ENCODE measurements at regions not wholly inside any gene's neighbourhood (a gene's known extent, or its start where the extent isn't known, plus 50 kb on each side); places are given as distances from the start of the nearest gene placed in this dataset.
"Not testable (repeated sequence)": the region's sequence is repeated elsewhere in the genome, so short reads cannot be mapped to it uniquely, and the experiment has no call there.

- H3K4me3 ChIP-seq: no peak overlapping the region
- intact Hi-C loops (cut with DNase I): no loop called here
- H3K27me3 ChIP-seq: no peaks in the 10 kb centered on the region
- no peak overlapping the region for H3K27ac ChIP-seq
- DNase-seq: no peak
- no peak for TF ChIP-seq EP300 (IDR thresholded peaks at IDR 0.05)
- TF ChIP-seq POLR2A (IDR thresholded peaks at IDR 0.05): no peak
- TF ChIP-seq CTCF (IDR thresholded peaks at IDR 0.05): no peak
- no peaks in the 10 kb centered on the region for H3K36me3 ChIP-seq
- WGBS, 3 donors: 22 to 48% (median 27%) methylated on average over 4 of the region's 4 CpGs
- no peaks in the 10 kb centered on the region for H3K9me3 ChIP-seq
- no peaks in the 10 kb centered on the region for H3K4me1 ChIP-seq (ENCODE audit: insufficient read depth)
These were observed 1133.8 kb upstream of the SEL1L start for GRCh38 chr14:82667501-82667900.

GRCh38 chr14:82676403-82676802 lies 1142.8 kb upstream of the SEL1L start:
- Histone ChIP-seq H3K27me3 (no peaks in the 10 kb centered on the region), H3K9me3 (no peaks in the 10 kb centered on the region), H3K4me1 (ENCODE audit: insufficient read depth) (no peaks in the 10 kb centered on the region), H3K4me3 (no peak overlapping the region), H3K27ac (no peak overlapping the region), H3K36me3 (no peaks in the 10 kb centered on the region)
- WGBS, 3 donors: 86 to 93% (median 93%) methylated on average over 2 of the region's 2 CpGs
- TF ChIP-seq POLR2A (IDR thresholded peaks at IDR 0.05) (no peak), EP300 (IDR thresholded peaks at IDR 0.05) (no peak)
- intact Hi-C loops (cut with DNase I): no loop called here
- DNase-seq: no peak

DNA sequence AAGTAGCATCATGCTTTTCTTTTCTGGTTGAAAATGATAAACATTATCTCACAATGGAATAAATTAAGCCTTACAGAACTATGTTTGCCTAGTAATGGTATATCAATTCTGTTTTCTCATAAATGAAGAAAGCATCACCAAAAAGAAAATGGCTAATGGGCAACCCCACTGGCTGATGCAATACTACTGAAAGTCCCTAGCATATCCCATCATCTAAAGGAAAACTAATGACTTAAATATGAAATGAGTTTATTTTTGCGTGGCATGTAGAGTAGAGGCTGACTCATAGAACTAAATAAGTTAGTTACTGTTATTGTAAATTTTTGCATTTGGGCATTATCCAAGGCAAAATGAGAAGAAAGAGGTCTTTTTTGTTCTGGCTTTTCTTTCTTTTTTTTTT lies 1156.3 kb upstream of the SEL1L start:
- Histone ChIP-seq H3K9me3 (no peaks in the 10 kb centered on the region), H3K36me3 (no peaks in the 10 kb centered on the region), H3K27ac (no peak overlapping the region), H3K4me3 (no peak overlapping the region), H3K27me3 (no peaks in the 10 kb centered on the region), H3K4me1 (ENCODE audit: insufficient read depth) (no peaks in the 10 kb centered on the region)
- 0 to 43% (median 32%) methylated on average over 1 of the region's 1 CpG for WGBS, 3 donors
- TF ChIP-seq CTCF (IDR thresholded peaks at IDR 0.05): no peak
- intact Hi-C loops (cut with DNase I): no loop called here
- DNase-seq: no peak

DNA sequence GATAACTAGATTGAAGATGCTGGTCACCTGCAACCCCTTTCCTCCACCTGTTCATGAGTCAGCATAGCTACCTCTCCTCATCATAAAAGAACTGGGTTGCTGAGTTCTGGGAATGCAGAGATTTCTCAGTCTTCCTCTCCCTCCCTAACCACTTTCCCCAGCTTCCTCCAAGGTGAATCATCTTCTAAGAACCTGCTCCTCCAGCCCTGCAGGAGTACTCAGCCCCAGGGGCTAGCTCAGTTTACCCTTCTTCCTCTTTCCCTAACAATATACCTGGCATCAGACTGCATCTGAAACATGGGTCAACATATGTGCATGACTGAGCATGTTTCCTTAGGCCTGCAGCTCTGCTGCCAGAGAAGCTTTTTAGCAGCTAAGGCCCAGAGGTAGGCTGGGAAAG lies 1157.5 kb upstream of the SEL1L start:
- H3K4me1 ChIP-seq (ENCODE audit: insufficient read depth); H3K4me3 ChIP-seq; H3K9me3 ChIP-seq; H3K27me3 ChIP-seq; H3K36me3 ChIP-seq; H3K27ac ChIP-seq; intact Hi-C loops (cut with DNase I); DNase-seq: not testable (repeated sequence)

- Histone ChIP-seq H3K27ac (no peak overlapping the region), H3K9me3 (no peaks in the 10 kb centered on the region), H3K4me3 (no peak overlapping the region), H3K36me3 (no peaks in the 10 kb centered on the region), H3K4me1 (ENCODE audit: insufficient read depth) (no peaks in the 10 kb centered on the region), H3K27me3 (no peaks in the 10 kb centered on the region)
- TF ChIP-seq CTCF (IDR thresholded peaks at IDR 0.05) (no peak), POLR2A (IDR thresholded peaks at IDR 0.05) (no peak), EP300 (IDR thresholded peaks at IDR 0.05) (no peak)
- DNase-seq: no peak
- 89 to 95% (median 92%) methylated on average over 4 of the region's 4 CpGs for WGBS, 3 donors
- intact Hi-C loops (cut with DNase I): no loop called here
These were observed 1161.2 kb upstream of the SEL1L start for GRCh38 chr14:82694820-82695219.

- Histone ChIP-seq H3K36me3 (no peaks in the 10 kb centered on the region), H3K4me1 (ENCODE audit: insufficient read depth) (no peaks in the 10 kb centered on the region), H3K9me3 (no peaks in the 10 kb centered on the region), H3K27me3 (no peaks in the 10 kb centered on the region), H3K4me3 (no peak overlapping the region), H3K27ac (no peak overlapping the region)
- intact Hi-C loops (cut with DNase I): no loop called here
- TF ChIP-seq POLR2A (IDR thresholded peaks at IDR 0.05) (no peak), CTCF (IDR thresholded peaks at IDR 0.05) (no peak), EP300 (IDR thresholded peaks at IDR 0.05) (no peak)
- no peak for DNase-seq
- 69 to 71% (median 69%) methylated on average over 4 of the region's 4 CpGs for WGBS, 3 donors
These were observed 1170.6 kb upstream of the SEL1L start for GRCh38 chr14:82704218-82704617.

Data from ovary (tissue), 7 donors.